Uterus (tissue), 2 donors: ENCODE measurements at regions not wholly inside any gene's neighbourhood (a gene's known extent, or its start where the extent isn't known, plus 50 kb on each side); places are given as distances from the start of the nearest gene placed in this dataset.

ENCODE experiments used
- CTCF ChIP-seq, 4 experiments: fragments of 200-600 bp in 2 of 4; fragments of 450-650 bp in 2 of 4; sonication (generic) in 2 of 4; IDR thresholded peaks; one replicate each; pipeline ENCODE4 v1.5.1; 2016 to 2019; ENCODE audit warnings: antibody characterized with exemption in 4 of 4, mild to moderate bottlenecking in 2 of 4, moderate library complexity in 1 of 4
- POLR2A ChIP-seq, 2 donors: fragments of 450-650 bp; IDR thresholded peaks; one replicate each; pipeline ENCODE4 v1.6.1; 2016; ENCODE audit warnings: antibody characterized with exemption in 2 of 2, mild to moderate bottlenecking in 1 of 2, moderate library complexity in 1 of 2

- TF ChIP-seq CTCF (IDR thresholded peaks at IDR 0.05) (no peak), POLR2A (IDR thresholded peaks at IDR 0.05) (no peak)
Measured at GRCh38 chr7:25889765-25890164, 262.2 kb upstream of the NFE2L3 start.
